Esophagus squamous epithelium (tissue), 5 donors: ENCODE measurements at regions not wholly inside any gene's neighbourhood (a gene's known extent, or its start where the extent isn't known, plus 50 kb on each side); places are given as distances from the start of the nearest gene placed in this dataset.
"Not testable (repeated sequence)": the region's sequence is repeated elsewhere in the genome, so short reads cannot be mapped to it uniquely, and the experiment has no call there.

Source experiments
- DNase-seq: peaks from one replicate; lab custom pipeline; 2025; lab: John Stamatoyannopoulos, UW
- H3K27ac ChIP-seq, 4 donors: fragments of 200-600 bp; sonication (generic); one replicate each; pipeline ENCODE4 v1.5.1; 2016 to 2019; ENCODE audit warnings: mild to moderate bottlenecking in 1 of 4
- H3K27me3 ChIP-seq, 4 donors: fragments of 200-600 bp; sonication (generic); 1 replicate in 3 of 4; 2 replicates in 1 of 4; pipeline versions ENCODE4 v1.5.1 to v1.6.0; 2017 to 2021; ENCODE audit warnings: antibody characterized with exemption in 1 of 4
- H3K36me3 ChIP-seq, 3 donors: fragments of 200-600 bp; sonication (generic); one replicate each; pipeline ENCODE4 v1.5.1; 2016 to 2019
- H3K4me1 ChIP-seq, 3 donors: fragments of 200-600 bp; sonication (generic); one replicate each; pipeline ENCODE4 v1.5.1; 2017 to 2019
- H3K4me3 ChIP-seq, 4 donors: fragments of 200-600 bp; sonication (generic); 1 replicate in 3 of 4; 2 replicates in 1 of 4; pipeline ENCODE4 v1.5.1; 2016 to 2019; ENCODE audit warnings: mild to moderate bottlenecking in 2 of 4, moderate library complexity in 1 of 4
- H3K9me3 ChIP-seq, 3 donors: fragments of 200-600 bp; sonication (generic); one replicate each; pipeline ENCODE4 v1.5.1; 2016 to 2019
- POLR2A ChIP-seq, 4 donors: fragments of 450-650 bp; IDR thresholded peaks; one replicate each; pipeline ENCODE4 v1.6.1; 2017; ENCODE audit warnings: antibody characterized with exemption in 4 of 4, mild to moderate bottlenecking in 4 of 4, moderate library complexity in 3 of 4
- WGBS, 2 donors: methylation state at CpG; one replicate each; pipeline ENCODE4 v1.1.5; 2018; 5-methylcytosine and 5-hydroxymethylcytosine counted together
- intact Hi-C: fragments of 100-400 bp; cut with DNase I; formaldehyde crosslinking; loops from one replicate; pipeline ENCODE4 v1.15.0; 2022
- TF ChIP-seq, protein P1 (sequence below), 6 experiments: fragments of 450-650 bp in 4 of 6; fragments of 200-600 bp in 2 of 6; sonication (generic) in 2 of 6; IDR thresholded peaks; one replicate each; pipeline ENCODE4 v1.5.1; 2016 to 2019; ENCODE audit warnings: antibody characterized with exemption in 6 of 6, mild to moderate bottlenecking in 4 of 6, moderate library complexity in 4 of 6
- donor health status: DM: yes; HTN: yes; CAD: no.

DNA sequence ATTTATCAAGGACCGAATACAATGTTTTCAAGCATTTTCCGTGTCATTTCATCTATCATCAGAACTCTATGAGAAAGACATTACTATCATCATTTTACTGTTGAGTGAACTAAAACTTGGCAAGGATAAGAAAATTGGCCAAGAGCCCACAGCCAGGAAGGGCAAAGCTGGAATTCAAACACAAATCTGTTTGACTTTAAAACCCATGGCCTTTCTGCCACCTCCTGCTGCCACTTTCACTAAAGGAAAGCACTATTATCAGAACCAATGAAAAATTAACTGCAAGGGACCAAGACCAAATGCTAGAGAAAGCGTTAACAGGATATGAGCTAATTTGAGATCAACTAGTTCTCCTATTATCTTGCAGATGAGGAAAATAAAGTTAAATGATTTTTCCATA, 2759.2 kb downstream of the ARAP2 start:
- DNase-seq: no peak
- no peak overlapping the region for H3K4me3 ChIP-seq
- 54% methylated on average over 3 of the region's 3 CpGs for WGBS, 2 donors
- intact Hi-C loops: no loop called here
- H3K27me3 ChIP-seq: no peaks in the 10 kb centered on the region
- TF ChIP-seq, protein P1, sequence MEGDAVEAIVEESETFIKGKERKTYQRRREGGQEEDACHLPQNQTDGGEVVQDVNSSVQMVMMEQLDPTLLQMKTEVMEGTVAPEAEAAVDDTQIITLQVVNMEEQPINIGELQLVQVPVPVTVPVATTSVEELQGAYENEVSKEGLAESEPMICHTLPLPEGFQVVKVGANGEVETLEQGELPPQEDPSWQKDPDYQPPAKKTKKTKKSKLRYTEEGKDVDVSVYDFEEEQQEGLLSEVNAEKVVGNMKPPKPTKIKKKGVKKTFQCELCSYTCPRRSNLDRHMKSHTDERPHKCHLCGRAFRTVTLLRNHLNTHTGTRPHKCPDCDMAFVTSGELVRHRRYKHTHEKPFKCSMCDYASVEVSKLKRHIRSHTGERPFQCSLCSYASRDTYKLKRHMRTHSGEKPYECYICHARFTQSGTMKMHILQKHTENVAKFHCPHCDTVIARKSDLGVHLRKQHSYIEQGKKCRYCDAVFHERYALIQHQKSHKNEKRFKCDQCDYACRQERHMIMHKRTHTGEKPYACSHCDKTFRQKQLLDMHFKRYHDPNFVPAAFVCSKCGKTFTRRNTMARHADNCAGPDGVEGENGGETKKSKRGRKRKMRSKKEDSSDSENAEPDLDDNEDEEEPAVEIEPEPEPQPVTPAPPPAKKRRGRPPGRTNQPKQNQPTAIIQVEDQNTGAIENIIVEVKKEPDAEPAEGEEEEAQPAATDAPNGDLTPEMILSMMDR (IDR thresholded peaks at IDR 0.05): no peak
- TF ChIP-seq POLR2A (IDR thresholded peaks at IDR 0.05): no peak
- no peaks in the 10 kb centered on the region for H3K4me1 ChIP-seq
- no peaks in the 10 kb centered on the region for H3K9me3 ChIP-seq
- no peak overlapping the region for H3K27ac ChIP-seq
- H3K36me3 ChIP-seq: no peaks in the 10 kb centered on the region

DNA sequence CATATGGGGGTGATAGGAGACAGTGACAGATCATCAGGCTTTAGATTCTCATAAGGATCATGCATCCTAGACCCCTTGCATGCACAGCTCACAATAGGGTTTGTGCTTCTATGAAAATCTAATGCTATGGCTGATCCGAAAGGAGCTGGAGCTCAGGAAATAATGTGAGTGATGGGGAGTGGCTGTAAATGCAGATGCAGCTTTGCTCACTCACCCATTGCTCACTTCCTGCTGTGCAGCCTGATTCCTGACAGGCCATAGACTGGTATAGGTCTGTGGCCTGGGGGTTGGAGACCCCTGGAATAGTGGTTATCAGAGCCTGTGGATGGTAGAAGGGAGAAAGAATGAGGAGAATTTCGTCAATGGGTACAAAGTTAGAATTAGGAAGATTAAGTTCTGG, 2751.1 kb downstream of the ARAP2 start:
- Histone ChIP-seq H3K4me1 (no peaks in the 10 kb centered on the region), H3K9me3 (no peaks in the 10 kb centered on the region), H3K27ac (no peak overlapping the region), H3K4me3 (no peak overlapping the region), H3K36me3 (no peaks in the 10 kb centered on the region), H3K27me3 (no peaks in the 10 kb centered on the region)
- no peak for DNase-seq
- WGBS, 2 donors: 64 to 83% methylated on average over 2 of the region's 2 CpGs
- TF ChIP-seq, protein P1 (IDR thresholded peaks at IDR 0.05): no peak
- no peak for TF ChIP-seq POLR2A (IDR thresholded peaks at IDR 0.05)
- intact Hi-C loops: no loop called here

DNA sequence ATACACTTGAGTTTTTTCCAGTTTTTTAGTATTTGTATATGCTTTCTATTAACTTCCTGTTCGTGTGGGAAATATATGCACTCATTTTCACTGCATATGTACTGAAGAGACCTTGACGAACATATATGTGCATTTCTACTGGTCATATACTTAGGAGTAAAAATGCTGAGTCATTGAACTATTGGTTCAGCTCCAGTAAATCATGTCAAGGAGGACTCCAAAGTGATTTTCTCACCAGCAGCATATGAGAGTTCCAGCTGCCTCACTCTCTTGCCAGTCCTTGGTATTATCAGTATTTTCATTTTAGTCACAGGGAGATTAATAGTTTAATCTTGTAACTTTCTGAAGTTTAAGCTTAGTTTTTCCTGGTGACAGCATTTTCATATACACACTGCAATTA, 2750.2 kb downstream of the ARAP2 start:
- whole genome bisulfite sequencing, 2 donors: 56 to 68% methylated on average over 2 of the region's 2 CpGs
- H3K9me3 ChIP-seq: no peaks in the 10 kb centered on the region
- H3K4me3 ChIP-seq: no peak overlapping the region
- no peak for DNase-seq
- H3K27ac ChIP-seq: no peak overlapping the region
- no peaks in the 10 kb centered on the region for H3K4me1 ChIP-seq
- no peaks in the 10 kb centered on the region for H3K27me3 ChIP-seq
- TF ChIP-seq, protein P1 (IDR thresholded peaks at IDR 0.05): no peak
- no peak for TF ChIP-seq POLR2A (IDR thresholded peaks at IDR 0.05)
- intact Hi-C loops: no loop called here
- no peaks in the 10 kb centered on the region for H3K36me3 ChIP-seq

DNA sequence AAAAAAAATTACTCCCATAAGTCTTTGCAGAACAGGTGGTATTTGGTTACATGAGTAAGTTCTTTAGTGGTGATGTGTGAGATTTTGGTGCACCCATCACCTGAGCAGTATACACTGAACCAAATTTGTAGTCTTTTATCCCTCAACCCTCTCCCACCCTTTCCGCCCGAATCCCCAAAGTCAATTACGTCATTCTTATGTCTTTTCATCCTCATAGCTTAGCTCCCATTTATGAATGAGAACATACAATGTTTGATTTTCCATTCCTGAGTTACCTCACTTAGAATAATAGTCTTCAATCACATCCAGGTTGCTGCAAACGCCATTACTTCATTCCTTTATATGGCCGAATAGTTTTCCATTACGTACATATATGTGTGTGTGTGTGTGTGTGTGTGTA, 2742.7 kb downstream of the ARAP2 start:
- intact Hi-C loops, H3K4me1 ChIP-seq, H3K4me3 ChIP-seq: not testable (repeated sequence)

DNA sequence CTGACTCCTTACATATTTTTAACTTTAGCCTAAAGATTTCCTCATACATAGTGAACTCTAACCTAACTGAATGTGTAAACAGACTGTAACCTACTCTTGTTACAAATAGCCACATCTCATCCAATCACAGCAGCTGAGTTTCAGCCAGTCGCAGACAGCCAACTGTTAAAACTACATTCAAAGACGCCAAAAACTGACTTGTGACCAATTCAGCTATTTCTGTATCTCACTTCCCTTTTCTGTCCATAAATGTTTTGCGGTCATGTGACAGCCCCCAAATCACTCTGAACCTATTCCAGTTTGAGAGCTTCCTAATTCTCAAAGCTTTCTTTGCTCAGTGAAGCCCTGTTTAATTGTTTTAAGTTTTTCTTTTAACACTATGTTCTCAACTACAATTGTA, 2731.9 kb downstream of the ARAP2 start:
- Histone ChIP-seq H3K4me1 (no peaks in the 10 kb centered on the region), H3K27ac (no peak overlapping the region), H3K27me3 (no peaks in the 10 kb centered on the region), H3K36me3 (no peaks in the 10 kb centered on the region), H3K9me3 (peaks cover 0 to 11% (median 0%) of the 10 kb centered on the region in 3 donors), H3K4me3 (no peak overlapping the region)
- intact Hi-C loops: no loop called here
- no peak for DNase-seq
- WGBS, 2 donors: 58 to 78% methylated on average over 3 of the region's 3 CpGs
- TF ChIP-seq, protein P1 (IDR thresholded peaks at IDR 0.05): no peak
- TF ChIP-seq POLR2A (IDR thresholded peaks at IDR 0.05): no peak

More for the DNA sequence above, 2742.7 kb downstream of the ARAP2 start:
- not testable (repeated sequence) for H3K27me3 ChIP-seq, H3K36me3 ChIP-seq, H3K27ac ChIP-seq, DNase-seq
- 88 to 90% methylated on average over 6 of the region's 6 CpGs for WGBS, 2 donors
- H3K9me3 ChIP-seq: peaks cover 0 to 16% (median 0%) of the 10 kb centered on the region in 3 donors

DNA sequence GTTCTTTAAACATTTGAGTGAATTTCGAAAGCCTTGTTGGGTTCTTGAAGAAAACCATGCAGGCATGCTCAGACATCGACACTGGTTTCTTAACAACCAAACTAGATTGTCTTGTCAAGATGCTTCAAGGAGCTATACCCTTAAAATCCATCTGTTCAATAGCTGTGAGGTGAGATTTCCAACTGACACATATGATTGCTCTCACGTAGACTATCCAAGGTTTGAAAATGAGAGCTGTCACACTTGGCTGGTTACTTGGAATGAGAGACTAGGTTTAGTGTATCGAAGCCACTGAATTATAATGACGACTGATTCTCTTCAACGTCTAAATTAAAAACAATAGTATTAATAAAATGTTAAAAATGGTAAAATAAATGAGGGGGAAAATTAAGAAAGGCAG, 2725.5 kb downstream of the ARAP2 start:
- no peaks in the 10 kb centered on the region for H3K4me1 ChIP-seq
- intact Hi-C loops: no loop called here
- WGBS, 2 donors: 61 to 63% methylated on average over 6 of the region's 6 CpGs
- no peak for TF ChIP-seq POLR2A (IDR thresholded peaks at IDR 0.05)
- TF ChIP-seq, protein P1 (IDR thresholded peaks at IDR 0.05): no peak
- no peak overlapping the region for H3K4me3 ChIP-seq
- H3K9me3 ChIP-seq: peaks cover 0 to 11% (median 0%) of the 10 kb centered on the region in 3 donors
- no peaks in the 10 kb centered on the region for H3K36me3 ChIP-seq
- no peaks in the 10 kb centered on the region for H3K27me3 ChIP-seq
- DNase-seq: no peak
- H3K27ac ChIP-seq: no peak overlapping the region
